ENCODE measurements at regions not wholly inside any gene's neighbourhood (a gene's known extent, or its start where the extent isn't known, plus 50 kb on each side); places are given as distances from the start of the nearest gene placed in this dataset.

GRCh38 chr17:13367154-13367553 lies 234.6 kb downstream of the HS3ST3A1 start:
- TF ChIP-seq CTCF (IDR thresholded peaks at IDR 0.05; ENCODE audit: insufficient read depth, low read depth, low read length), result no peak
- no peak for TF ChIP-seq EZH2 (IDR thresholded peaks at IDR 0.05; ENCODE audit: insufficient read depth, low read length)

Measured in astrocyte (in vitro differentiated cells and primary cell).